Transverse colon (tissue), 4 donors: ENCODE measurements at regions not wholly inside any gene's neighbourhood (a gene's known extent, or its start where the extent isn't known, plus 50 kb on each side); places are given as distances from the start of the nearest gene placed in this dataset.

Experiments used
- EP300 ChIP-seq: sonication (generic); formaldehyde crosslinking; IDR thresholded peaks from one replicate; pipeline ENCODE4 v1.6.1; 2017; ENCODE audit warnings: antibody characterized with exemption, low read depth
- POLR2A ChIP-seq: fragments of 450-650 bp; IDR thresholded peaks from one replicate; pipeline ENCODE4 v1.6.1; 2016; ENCODE audit warnings: antibody characterized with exemption, mild to moderate bottlenecking, moderate library complexity
- POLR2AphosphoS5 ChIP-seq, 3 donors: sonication (generic); formaldehyde crosslinking; IDR thresholded peaks; one replicate each; pipeline ENCODE4 v1.6.1; 2016; ENCODE audit warnings: antibody characterized with exemption in 3 of 3
- TF ChIP-seq, protein P1 (sequence below), 5 experiments: fragments of 200-600 bp in 3 of 5; fragments of 450-650 bp in 2 of 5; sonication (generic) in 3 of 5; IDR thresholded peaks; 1 replicate in 2 of 5; 2 replicates in 3 of 5; pipeline ENCODE4 v1.5.1; 2016 to 2017; ENCODE audit warnings: antibody characterized with exemption in 5 of 5, inconsistent platforms in 3 of 5, mild to moderate bottlenecking in 2 of 5, moderate library complexity in 1 of 5

DNA sequence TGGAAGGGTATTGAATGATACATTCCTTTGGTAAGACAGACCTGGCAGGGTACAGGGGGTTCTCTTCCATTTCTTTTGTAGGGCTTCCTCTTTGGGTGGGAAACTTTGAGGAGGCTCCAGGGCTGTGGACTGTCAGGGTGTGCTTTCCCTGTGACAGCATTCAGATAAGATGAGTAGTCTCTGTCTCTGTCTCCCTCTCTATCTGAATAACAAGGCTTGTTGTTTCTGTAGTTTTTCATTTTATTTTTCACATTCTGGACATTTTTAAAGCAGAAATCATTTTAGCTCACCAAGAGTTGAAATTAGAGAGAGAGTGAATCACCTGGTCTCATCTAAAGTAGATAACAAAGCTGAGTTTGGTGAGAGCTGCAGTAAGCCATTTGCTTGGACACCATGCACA, 100.8 kb upstream of the TPM1 start:
- TF ChIP-seq, protein P1, sequence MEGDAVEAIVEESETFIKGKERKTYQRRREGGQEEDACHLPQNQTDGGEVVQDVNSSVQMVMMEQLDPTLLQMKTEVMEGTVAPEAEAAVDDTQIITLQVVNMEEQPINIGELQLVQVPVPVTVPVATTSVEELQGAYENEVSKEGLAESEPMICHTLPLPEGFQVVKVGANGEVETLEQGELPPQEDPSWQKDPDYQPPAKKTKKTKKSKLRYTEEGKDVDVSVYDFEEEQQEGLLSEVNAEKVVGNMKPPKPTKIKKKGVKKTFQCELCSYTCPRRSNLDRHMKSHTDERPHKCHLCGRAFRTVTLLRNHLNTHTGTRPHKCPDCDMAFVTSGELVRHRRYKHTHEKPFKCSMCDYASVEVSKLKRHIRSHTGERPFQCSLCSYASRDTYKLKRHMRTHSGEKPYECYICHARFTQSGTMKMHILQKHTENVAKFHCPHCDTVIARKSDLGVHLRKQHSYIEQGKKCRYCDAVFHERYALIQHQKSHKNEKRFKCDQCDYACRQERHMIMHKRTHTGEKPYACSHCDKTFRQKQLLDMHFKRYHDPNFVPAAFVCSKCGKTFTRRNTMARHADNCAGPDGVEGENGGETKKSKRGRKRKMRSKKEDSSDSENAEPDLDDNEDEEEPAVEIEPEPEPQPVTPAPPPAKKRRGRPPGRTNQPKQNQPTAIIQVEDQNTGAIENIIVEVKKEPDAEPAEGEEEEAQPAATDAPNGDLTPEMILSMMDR (IDR thresholded peaks at IDR 0.05): no peak
- TF ChIP-seq EP300 (no peak), POLR2AphosphoS5 (IDR thresholded peaks at IDR 0.05) (no peak), POLR2A (no peak)
